ENCODE measurements at regions not wholly inside any gene's neighbourhood (a gene's known extent, or its start where the extent isn't known, plus 50 kb on each side); places are given as distances from the start of the nearest gene placed in this dataset.
"Not testable (repeated sequence)": the region's sequence is repeated elsewhere in the genome, so short reads cannot be mapped to it uniquely, and the experiment has no call there.

DNA sequence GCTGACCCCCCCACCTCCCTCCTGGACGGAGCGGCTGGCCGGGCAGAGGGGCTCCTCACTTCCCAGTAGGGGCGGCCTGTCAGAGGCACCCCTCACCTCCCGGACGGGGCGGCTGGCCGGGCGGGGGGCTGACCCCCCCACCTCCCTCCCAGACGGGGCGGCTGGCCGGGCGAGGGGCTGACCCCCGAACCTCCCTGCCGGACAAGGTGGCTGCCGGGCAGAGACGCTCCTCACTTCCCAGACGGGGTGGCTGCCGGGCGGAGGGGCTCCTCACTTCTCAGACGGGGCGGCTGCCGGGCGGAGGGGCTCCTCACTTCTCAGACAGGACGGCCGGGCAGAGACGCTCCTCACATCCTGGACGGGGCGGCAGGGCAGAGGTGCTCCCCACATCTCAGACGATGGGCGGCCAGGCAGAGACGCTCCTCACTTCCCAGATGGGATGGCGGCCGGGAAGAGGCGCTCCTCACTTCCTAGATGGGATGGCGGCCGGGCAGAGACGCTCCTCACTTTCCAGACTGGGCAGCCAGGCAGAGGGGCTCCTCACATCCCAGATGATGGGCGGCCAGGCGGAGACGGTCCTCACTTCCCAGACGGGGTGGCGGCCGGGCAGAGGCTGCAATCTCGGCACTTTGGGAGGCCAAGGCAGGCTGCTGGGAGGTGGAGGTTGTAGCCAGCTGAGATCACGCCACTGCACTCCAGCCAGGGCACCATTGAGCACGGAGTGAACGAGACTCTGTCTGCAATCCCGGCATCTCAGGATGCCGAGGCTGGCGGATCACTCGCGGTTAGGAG lies 66.2 kb upstream of the PAPPA2 start:
- not testable (repeated sequence) for DNase-seq

DNA sequence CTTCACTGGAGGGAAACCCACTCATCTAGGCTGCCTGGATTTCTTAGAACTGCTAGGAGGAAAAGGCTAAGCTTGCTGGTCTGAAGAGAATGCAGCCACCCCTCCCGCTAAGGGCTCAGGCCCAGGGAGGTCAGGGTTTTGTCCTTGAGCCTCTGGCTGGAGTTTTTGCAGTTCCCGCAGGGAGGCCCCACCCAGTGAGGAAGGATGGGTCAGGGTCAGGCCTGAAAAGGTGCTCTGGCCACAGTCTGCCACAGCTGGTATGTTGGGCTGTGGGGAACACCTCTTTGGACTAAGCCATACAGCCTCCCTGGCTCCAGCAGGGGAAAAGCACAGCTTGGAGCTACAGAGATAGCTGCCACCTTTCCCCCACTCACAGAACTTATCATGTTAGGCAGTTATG lies 71.4 kb upstream of the PAPPA2 start:
- DNase-seq: no peak

DNA sequence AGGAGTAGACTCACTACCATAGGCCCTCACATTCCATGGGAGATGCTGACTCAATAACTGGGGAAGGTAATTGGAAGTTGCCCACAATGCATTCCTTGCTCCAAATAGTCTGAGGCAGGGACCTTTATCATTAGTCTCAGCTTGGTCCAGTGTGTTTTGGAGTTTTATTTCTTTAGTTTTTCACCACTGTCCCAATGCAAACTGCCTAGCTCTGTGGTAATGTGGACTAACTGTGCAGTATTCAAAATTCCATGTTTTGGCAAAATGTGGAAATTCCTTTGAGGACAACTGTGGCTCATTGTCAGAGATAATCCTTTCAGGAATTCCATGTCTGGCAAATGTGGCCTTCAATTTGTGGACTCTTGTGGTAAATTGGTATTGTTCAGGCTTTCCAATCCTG lies 78.1 kb upstream of the PAPPA2 start:
- DNase-seq: no peak

DNA sequence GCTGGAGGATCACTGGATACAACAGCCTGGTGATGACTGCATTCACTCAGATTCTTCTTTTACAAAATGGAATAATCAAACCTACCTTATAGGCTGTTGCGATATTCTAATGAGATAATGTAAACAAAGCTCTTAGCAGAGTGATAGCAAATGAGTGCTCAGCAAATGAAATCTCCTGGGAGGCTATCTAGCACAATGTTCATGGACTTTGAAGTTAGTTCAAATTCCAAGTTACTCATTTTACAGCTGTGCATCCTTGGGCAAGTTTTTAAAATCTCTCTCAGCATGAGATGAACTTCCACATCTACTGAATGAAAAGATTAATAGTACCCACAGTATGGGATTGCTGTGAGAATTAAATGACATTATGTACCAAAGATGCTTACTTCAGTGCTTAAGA lies 80.8 kb upstream of the PAPPA2 start:
- DNase-seq: no peak

DNA sequence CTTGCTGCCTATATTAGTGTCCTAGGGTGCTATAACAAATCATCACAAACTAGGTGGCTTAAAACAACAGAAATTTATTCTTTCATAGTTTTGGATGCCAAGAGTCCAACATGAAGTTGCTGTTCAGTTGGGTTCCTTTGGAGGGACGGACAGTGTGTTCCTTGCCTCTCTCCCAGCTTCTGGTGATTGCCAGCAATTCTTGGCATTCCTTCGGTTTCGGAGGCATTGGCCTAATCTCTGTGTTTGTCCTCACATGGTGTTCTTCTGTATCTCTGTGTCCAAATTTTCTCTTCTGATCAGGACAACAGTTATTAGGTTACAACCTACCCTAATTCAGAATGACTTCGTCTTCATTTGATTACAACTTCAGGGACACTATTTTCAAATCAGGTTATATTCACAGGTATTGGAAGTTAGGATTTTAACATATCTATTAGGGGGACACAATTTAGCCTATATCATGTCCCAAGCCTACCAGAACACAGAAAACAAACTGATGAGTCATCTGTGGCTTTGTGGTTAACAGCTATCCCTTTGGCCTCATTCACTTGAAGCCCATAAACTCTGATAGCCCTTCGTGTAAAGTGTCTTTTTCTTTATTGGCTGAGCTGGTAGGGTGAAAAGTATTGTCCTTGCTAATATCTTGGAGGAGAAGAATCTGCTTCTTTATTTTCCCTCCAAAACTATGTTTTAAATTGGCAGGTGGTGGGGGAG lies 83.2 kb upstream of the PAPPA2 start:
- peak; percentile 2 for DNase-seq

DNA sequence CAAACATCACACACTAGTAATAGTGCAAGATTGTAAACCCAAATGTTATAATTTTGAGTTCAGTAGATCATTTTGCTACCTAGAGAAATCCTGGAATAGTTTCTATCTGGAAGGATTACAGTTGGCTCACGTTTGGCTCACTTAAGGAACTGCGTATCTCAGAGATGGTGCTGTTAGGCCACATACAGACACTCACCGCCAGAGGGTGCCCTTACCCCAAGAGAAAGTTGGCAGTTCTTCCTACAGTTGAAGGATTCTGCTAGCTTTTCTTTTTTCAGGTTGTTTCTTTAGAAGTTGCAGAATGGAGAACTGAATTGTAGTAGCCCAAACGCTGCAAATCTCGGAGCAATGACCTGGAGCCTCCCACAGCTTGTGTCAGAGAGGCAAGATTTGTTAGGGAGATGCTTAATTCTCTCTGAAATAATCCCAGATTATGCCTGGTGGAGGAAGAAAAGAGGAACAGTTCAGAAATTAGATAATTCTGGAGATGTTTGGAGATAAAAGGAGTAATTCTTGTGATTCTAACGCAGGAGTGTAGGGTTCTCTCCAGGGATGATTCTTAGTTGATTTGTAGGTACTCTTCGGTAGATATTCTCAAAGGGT lies 87.9 kb upstream of the PAPPA2 start:
- peak; percentile 72 for DNase-seq

DNA sequence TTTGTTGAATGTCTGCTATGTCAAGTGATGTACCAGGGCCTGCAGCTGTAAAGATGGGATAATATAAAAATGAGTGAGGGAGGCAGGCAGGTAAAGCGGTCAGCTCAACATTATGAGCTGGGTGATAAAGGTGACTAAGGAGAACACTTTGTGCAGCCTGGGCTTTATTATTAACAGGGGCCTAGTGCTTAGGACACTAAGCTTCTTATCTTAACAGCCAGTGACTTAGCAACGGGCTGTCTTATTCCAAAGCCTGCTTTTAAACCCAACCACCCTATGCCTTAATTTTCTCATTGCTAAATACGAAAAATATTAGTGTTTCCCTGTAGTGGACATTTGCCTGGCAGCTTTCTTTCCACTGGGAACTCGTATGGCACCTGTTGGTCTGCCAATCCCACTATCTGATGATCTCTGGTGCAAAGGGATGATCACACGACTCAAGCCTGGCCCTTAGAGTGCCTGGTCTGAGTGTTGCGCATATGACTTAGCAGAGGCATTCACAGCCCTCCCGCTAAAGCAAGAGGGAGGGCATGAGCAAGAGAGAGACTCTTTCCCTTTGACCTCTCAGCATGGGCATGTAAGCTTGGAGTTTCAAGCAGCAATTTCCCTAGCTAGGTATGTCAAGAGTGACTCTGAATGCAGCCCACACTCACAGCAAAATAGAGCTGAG lies 98.6 kb upstream of the PAPPA2 start:
- no peak for DNase-seq

DNA sequence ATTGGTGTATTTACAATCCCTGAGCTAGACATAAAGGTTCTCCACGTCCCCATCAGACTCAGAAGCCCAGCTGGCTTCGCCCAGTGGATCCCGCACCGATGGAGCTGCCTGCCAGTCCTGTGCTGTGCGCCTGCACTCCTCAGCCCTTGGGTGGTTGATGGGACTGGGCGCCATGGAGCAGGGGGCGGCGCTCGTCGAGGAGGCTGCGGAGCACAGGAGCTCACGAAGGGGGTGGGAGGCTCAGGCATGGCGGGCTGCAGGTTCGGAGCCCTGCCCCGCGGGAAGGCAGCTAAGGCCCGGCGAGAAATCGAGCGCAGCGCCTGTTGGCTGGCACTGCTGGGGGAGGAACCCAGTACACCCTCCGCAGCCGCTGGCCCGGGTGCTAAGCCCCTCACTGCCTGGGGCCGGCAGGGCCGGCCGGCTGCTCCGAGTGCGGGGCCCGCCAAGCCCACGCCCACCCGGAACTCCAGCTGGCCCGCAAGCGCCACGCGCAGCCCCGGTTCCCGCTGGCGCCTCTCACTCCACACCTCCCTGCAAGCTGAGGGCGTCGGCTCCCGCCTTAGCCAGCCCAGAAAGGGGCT lies 113.8 kb upstream of the PAPPA2 start:
- DNase-seq: not testable (repeated sequence)

DNA sequence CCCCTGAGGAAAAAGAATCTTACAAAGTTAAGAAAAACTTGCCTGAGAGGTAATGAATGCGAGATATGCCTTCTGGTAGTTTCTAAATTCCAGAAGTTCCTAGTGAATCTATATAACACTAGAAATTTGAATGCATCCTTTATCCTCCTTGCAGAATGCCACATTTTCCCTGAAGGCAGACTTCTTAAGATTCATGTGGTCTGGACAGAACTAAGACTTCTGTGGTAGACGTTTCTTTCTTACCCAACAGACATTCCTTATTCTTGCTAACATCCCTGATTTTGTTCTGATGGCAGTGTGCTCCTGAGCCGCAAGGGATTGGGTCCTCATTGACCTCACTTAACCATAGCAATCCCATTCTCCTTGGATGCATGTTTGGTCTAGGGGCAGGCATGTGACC lies 121.3 kb upstream of the PAPPA2 start:
- no peak for DNase-seq

DNA sequence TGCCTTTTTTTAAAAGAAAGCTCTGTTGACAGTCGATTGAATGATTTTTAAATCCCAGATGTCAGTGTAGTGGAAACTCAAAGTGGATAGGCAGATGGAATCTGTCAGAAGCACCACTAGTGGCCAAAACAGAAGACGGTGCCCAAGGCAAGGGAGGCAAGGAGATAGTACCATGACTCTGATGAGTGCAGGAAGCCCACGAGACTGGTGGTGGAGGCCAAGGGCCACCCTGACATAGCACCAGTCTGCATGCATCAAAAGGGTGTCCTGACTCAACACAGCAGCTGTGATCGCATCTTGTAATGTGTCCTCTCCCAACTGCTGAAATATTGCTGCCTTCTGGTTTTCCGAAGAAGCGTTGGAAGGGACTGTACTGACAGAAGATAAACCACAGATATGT lies 124.1 kb upstream of the PAPPA2 start:
- no peak for DNase-seq

DNA sequence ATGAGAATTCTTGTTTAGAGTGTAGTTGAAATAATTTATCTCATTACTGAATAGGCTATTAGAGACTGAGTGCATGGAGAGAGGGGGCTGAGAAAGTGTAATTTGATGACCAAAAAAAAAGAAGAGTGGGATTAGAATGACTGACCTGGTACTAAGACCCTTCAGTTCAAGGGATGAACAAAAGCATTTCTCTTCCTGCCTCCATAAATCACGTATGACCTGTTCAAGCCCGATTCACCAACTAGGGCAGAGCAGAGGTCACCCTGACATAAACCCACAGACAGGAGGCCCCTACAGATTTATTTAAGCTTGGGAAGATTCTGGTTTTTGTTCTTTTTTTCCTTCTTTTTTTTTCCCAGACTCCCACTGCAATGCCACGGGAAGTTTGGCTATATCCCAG lies 123.7 kb upstream of the COP1 start:
- DNase-seq: no peak

DNA sequence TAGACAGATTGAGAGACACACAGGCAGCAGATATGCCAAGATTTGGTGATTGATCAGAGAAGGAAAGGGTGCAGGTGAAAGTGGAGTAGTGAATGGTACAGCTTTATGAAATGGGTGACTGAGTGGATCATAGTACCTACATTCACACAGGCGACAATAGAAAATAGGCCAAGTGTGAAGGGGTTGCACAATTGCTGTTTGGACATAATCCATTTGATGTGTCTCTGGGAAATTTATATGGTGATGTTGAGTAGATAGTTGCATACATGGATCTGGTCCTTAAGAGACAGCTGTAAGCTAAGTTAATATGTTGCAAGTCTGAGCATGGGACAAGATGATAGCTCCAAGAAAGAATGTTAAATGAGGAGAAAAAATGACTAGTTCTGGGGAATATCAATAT lies 118.6 kb upstream of the COP1 start:
- no peak for DNase-seq

DNA sequence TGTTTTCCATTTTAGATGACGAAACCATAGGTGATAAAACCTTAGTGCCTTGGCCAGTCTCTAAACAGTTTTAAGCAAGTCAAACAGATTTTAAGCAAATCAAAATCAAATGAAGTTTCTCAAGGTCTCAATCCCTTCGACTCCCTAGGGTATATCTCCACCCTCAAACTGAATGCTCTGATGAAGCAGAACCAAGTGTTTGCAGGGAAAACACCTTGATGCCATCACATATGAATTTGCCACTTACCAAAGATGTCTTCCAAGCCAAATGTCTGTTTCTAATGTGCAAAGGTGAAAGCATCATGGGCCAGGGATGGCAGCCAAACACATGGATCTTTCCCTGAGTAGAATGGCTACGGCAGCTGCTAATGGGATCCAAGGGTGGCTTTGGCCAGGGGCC lies 116.4 kb upstream of the COP1 start:
- no peak for DNase-seq

DNA sequence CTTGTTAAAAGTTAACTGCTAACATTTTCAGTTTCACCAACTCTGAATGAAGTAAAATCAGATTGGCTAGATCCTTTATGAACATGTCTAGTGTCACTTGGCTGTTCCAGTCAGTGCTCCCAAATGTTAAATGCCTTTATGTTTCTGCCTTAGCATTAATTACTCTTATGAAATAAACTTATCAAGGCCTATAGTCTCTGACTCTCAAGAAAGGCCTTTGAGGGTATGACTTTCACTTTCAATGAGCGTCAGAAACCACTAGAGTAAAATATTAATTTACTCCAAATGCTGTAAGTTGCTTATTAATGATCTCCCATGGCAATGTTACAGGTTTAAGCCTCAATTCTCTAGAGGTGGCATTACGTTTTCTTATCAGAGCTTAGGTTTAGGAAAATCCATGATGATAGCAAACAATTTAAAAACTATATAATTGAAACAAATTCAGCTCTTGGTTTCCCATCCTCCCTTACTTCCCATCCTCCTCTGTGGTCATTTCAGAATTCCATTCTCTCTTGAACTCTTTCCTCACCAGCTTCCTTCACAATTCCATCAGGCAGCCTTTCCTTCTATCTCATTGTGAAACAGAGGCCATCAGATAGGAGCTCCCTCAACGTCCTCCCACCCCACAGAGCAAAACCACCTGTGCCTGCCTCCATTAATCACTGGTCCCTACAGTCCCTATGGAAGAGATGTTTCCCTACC lies 108.6 kb upstream of the COP1 start:
- DNase-seq: no peak

DNA sequence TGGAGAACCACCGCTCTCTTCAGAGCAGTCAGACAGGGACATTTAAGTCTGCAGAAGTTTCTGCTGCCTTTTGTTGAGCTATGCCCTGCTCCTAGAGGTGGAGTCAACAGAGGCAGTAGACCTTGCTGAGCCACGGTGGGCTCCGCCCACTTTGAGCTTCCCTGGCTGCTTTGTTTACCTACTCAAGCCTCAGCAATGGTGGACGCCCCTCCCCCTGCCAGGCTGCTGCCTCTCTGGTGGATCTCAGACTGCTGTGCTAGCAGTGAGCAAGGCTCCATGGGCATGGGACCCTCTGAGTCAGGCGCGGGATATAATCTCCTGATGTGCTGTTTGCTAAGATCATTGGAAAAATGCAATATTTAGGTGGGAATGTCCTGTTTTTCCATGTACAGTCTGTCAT lies 89.5 kb upstream of the COP1 start:
- not testable (repeated sequence) for DNase-seq

DNA sequence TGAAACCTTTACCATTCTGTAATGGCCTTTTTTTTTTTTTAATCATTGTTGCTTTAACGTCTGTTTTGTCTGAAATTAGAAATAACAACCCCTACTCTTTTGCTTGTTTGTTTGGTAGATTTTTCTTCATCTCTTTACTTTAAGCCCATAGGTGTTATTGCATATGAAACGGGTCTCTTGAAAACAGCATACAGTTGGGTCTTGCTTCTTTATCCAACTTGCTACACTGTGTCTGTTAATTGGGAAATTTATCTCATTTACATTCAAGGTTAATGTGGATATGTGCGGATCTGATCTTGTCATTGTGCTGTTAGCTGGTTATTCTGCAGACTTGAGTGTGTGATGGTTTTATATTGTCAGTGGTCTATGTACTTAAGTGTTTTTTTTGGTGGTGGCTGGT lies 78.9 kb upstream of the COP1 start:
- no peak for DNase-seq

DNA sequence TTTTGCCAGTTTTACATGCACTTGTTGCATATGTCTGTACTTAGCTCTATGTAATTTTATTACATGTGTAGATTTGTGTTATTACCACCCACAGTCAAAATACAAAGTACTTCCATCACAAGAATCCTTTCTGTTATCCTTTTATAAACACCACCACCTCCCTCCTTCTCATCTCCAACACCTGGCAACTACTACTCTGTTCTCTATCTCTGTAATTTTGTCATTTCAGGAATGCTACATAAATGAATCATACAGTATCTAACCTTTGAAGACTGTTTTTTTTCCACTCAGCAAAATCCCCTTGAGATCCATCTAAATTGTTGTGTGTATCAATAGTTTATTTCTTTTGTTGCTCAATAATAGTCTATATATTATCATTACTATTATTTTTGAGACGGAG lies 64.5 kb upstream of the COP1 start:
- DNase-seq: peak; percentile 1

Measured in activated CD4-positive, alpha-beta T cell treated with anti-CD3 and anti-CD28 coated beads, Interleukin-10, Interleukin-2, amounts not matched to agents 100 ng/mL and 50 ng/mL, durations not matched to agents 16 hours and 8 hours (primary cell).